ENCODE measurements at regions not wholly inside any gene's neighbourhood (a gene's known extent, or its start where the extent isn't known, plus 50 kb on each side); places are given as distances from the start of the nearest gene placed in this dataset.

DNA sequence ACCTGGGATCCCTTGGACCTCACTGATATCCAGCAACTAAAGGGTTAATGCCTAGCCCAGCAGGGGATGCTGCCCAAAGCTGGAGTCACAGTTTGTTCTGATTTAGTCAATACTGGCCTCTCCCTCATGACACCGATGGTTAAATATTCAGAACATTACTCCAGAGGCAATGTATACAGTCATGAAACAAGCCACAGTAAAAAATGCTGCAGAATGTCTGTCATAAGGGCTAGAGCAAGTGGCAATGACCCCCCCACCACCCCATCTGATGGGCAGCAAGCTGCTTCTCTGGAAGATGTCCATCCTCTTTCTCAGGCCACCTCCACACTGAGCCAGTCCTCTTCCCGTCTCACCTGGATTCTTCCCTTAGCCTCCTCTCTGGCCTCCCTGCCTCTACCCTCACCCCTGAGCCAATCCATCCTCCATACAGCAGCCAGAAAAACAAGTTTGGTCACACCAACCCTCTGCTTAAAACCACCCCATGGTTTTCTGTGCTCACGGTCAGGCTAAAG, 99.0 kb upstream of the KCNG1 start:
- TF ChIP-seq POLR2A (IDR thresholded peaks at IDR 0.05; ENCODE audit: low read depth, low read length): no peak
- TF ChIP-seq, protein P1, sequence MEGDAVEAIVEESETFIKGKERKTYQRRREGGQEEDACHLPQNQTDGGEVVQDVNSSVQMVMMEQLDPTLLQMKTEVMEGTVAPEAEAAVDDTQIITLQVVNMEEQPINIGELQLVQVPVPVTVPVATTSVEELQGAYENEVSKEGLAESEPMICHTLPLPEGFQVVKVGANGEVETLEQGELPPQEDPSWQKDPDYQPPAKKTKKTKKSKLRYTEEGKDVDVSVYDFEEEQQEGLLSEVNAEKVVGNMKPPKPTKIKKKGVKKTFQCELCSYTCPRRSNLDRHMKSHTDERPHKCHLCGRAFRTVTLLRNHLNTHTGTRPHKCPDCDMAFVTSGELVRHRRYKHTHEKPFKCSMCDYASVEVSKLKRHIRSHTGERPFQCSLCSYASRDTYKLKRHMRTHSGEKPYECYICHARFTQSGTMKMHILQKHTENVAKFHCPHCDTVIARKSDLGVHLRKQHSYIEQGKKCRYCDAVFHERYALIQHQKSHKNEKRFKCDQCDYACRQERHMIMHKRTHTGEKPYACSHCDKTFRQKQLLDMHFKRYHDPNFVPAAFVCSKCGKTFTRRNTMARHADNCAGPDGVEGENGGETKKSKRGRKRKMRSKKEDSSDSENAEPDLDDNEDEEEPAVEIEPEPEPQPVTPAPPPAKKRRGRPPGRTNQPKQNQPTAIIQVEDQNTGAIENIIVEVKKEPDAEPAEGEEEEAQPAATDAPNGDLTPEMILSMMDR (conservative IDR thresholded peaks at IDR 0.05; ENCODE audit: low read depth, low read length): no peak
- no peak for TF ChIP-seq CEBPB (IDR thresholded peaks at IDR 0.05; ENCODE audit: low read depth, low read length)
- TF ChIP-seq FOS (IDR thresholded peaks at IDR 0.05; ENCODE audit: low read depth, low read length): no peak
- TF ChIP-seq NFE2L2 (IDR thresholded peaks at IDR 0.05; ENCODE audit: low read depth, low read length): no peak

Measured in IMR-90 (cell line).